Activated CD8-positive, alpha-beta memory T cell treated with anti-CD3 and anti-CD28 coated beads for 48 hours (primary cell): ENCODE measurements at regions not wholly inside any gene's neighbourhood (a gene's known extent, or its start where the extent isn't known, plus 50 kb on each side); places are given as distances from the start of the nearest gene placed in this dataset.
"Not testable (repeated sequence)": the region's sequence is repeated elsewhere in the genome, so short reads cannot be mapped to it uniquely, and the experiment has no call there.

ENCODE experiments used
- DNase-seq, 3 experiments: peaks; one replicate each; pipeline ENCODE4 v3.0.0-alpha.2; 2020; ENCODE audit warnings: low read depth in 2 of 3, low spot score in 2 of 3

DNA sequence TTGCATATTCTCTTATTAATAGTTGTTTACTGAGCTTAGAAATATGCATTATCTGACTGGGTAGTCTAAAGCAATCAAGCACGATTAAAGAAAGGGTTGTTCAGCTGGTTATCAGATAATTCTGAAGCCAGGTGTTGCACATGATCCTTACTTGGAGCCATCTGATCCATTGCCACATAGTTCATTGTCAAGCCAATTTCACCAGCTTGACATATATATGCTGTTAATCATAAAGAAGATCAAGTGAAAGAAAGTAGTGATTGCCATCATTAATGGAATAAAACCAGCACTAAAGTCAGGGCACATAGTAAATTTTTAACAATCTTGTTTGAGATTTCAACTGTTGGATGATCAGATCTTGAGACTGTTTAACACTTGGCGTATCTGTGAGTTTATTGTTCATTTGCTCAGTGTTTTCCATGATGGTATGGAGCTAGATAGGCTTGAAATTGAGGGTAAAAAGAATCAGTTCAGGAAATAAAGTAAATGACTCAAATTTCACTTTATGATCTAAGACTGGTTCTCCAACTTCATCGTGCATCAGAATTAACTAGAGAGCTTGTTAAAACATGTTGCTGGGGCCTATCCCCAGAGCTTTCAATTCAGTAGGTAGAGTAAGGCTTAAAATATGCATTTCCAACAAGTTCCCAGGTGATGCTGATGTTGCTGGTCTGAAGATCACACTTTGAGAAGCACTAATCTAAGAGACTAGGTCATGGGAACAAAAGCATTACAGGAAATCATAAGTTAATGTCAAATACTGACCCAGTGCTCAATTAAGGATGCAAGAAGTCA is 539.6 kb downstream of the SATB2 start:
- no peak for DNase-seq

GRCh38 chr2:198917275-198917674 is 540.5 kb downstream of the SATB2 start:
- no peak for DNase-seq

DNA sequence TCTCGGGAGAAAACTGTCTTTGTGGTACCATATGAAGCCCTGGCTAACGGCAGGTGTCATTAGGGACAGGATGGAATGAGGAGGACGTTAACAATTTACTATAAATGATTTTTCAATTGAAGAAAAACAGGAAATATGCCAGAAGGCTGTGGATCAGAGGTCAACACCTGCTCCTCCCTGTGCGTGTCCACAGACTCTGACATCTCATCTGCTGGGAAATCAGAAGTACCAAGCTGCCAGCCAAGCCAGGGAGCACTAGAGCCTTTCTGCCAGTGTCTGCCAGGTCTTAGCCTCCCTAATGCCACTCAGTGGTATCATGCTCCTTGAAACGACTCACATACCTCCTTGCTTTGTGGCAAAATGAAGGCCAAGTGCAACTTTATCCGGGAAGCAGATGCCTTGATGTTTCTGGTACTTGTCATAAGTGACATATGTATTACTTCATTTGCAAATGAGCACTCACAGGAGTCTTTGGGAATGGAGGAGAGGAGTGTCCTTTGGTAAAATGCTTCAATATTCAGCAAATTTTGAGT is 541.1 kb downstream of the SATB2 start:
- DNase-seq = no peak

DNA sequence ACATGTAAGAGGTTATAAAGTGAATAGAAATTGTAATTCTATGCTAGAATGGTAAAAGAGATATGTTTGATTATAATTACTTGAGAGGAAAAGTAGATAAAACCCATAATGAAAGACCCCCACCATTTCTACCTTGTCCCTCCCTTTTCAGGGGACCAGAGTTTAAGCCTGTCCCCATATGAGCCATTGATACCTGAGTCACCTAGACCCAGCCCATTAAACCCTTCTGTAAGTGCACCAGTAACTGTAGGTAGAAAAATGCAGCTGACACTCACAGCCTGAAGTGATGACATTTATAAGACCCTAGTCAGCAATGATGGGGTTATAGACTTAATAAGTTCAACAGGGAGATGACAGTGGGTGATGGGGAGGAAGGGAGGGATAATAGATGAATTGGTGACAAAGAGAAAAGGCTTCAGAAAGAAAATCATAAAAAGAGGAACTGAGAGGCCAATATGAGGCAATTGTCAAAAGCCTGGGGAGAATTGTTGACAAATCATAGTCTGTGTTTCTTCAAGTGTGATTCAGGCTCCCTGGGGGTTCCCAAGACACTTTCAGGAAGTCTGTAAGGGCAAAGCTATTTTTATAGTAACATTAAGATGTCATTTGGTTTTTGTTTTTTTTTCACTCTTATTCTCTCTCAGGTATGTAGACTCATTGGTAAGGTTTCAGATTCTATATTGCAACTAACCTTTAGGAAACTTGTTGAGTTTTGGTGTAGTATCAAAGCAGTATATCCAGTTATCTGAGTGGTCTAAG is 544.2 kb downstream of the SATB2 start:
- no peak for DNase-seq

- no peak for DNase-seq
Observed at GRCh38 chr2:198909525-198910267, 548.0 kb downstream of the SATB2 start.

DNA sequence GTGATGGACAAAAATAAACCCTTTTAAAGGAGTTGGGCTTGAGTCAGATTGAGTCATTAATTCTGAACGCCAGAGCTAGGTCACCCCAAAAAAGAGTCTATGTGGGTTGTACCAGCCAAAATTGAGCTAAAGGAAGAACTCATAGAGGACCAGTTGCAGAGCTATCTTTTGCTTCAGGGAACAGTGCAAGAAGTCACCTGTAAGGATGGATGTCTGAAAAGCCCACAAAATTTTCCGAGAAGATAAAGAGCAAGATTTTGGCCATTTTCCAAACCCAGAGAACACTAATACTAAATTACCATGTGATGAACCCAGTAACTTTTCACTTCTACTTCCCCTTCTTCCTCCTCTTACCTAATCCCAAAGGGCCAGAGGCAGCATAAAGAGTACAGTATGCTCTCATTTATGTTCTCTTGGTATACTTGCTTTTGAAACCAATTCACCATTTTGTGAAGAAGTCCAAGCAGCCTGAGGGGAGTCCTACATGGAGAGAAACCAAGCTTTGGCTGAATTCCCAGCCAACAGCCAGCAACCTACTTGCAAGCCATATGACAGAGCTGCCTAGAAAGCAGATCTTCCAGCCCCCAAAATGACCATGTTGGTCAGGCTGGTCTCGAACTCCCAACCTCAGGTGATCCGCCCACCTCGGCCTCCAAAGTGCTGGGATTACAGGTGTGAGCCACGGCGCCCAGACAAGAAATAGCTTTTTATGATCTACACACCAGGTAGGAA is 551.7 kb downstream of the SATB2 start:
- DNase-seq = no peak

DNA sequence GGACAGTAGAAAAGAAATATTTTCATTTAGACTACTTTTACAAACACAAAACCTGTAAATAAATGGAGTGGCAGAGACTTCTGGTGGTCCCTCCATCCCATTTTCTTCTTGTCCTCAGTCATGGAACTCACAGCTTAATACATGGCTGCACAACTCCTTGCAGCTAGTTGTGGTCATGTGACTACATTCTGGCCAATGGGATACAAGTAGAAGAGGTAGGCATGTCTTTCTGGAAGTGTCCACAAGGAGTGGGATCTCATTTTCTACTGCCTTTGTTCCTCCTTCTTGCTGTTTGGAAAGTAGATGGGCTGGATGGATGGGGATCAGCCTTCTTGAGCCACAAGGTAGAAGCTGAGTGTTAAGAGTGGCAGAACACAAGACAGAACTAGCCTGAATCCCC is 555.8 kb downstream of the SATB2 start:
- DNase-seq = no peak

GRCh38 chr2:198900141-198900540 is 557.6 kb downstream of the SATB2 start:
- DNase-seq = no peak

DNA sequence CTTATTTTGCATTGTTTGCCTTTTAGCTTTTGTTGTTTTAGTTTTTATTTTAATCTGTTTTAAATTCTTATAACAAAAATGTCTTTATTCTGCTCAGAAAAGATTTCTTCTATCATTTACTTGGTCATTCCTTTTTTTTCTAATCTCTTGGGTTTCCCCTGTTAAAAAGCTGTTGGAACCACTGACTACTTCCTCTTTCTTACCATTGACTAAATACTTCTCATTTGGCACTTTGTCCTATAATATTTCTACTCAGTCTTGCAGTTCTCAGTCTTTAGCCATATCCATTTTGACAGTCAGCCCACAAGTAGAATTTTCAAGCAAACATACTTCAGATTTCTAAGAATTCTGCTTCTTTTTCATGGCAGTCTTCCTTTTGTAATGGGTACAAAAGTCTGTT is 567.2 kb downstream of the SATB2 start:
- no peak for DNase-seq

DNA sequence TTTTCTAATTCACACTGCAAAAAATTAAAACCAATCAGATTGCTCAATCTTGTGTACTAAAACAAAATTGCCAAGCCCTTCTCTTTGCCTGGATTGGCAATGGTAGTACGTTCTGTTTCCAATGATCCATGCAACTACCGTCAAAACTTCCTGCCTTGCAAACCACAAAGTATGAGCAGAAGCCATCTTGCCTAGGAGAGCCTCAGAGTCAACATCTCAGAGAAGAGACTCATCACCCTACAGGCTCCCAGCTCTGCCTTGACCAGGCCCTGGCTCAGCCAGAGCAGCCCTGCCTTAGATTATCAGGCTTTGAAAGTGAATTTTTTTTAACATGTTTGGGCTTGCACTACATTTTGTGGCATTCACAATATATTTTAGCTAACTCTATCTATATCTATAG is 574.1 kb downstream of the SATB2 start:
- no peak for DNase-seq

- DNase-seq = no peak
Observed at GRCh38 chr2:198880986-198881385, 576.8 kb downstream of the SATB2 start.

DNA sequence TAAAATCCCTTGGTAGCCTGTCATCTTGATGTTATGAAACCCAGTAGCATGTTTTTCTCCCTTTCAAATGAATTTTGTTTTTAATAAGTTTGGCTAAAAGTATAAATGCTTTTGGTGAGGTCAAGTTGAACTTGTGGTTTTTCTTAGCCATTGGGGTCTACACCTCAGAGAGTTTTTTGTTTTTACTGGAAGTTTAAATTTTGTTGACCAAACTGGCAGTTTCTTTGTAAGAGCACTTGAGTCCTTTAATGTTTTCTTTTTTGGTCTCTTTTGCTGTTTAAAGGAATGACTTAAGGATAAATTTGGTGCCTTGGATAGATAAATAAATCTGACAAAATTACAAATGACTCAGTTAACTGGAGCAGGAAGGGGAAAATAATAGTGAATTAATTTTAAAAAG is 577.3 kb downstream of the SATB2 start:
- DNase-seq = no peak

- DNase-seq = no peak
Observed at GRCh38 chr2:198874472-198874858, 583.3 kb downstream of the SATB2 start.

GRCh38 chr2:198873503-198874471 is 584.0 kb downstream of the SATB2 start:
- DNase-seq = no peak

GRCh38 chr2:198863655-198864054 is 594.1 kb downstream of the SATB2 start:
- no peak for DNase-seq

DNA sequence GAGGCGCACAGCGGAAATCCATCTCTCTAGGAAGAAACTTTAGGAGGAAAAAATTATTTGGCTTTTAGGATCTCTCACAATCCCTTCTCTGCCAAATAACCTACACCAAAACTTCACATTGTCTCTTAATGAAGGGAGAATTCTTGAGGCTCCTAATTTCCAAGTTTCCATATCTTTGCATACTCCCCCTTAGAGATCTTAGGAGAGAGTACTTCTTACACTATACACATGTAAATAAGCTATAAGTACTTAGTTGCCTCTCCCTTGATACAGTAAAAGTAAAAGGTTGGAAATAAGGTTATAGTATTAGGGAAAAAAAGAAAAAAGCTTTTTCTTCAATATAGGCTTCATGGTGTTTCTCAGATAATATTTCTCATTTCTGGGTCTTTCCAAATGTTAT is 596.7 kb downstream of the SATB2 start:
- no peak for DNase-seq

GRCh38 chr2:198857246-198857645 is 600.5 kb downstream of the SATB2 start:
- DNase-seq = no peak

DNA sequence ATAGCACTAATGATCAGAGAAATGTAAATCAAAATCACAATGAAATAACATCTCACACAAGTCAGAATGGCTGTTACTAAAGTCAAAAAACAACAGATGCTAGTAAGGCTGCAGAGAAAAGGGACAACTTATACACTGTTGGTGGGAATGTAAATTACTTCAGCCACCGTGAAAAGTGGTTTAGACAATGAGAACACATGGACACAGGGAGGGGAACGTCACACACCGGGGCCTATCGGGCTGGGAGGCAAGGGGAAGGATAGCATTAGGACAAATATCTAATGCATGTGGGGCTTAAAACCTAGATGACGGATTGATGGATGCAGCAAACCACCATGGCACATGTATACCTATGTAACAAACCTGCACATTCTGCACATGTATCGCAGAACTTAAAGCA is 602.0 kb downstream of the SATB2 start:
- DNase-seq = not testable (repeated sequence)

GRCh38 chr2:198852248-198852647 is 605.5 kb downstream of the SATB2 start:
- DNase-seq = no peak

DNA sequence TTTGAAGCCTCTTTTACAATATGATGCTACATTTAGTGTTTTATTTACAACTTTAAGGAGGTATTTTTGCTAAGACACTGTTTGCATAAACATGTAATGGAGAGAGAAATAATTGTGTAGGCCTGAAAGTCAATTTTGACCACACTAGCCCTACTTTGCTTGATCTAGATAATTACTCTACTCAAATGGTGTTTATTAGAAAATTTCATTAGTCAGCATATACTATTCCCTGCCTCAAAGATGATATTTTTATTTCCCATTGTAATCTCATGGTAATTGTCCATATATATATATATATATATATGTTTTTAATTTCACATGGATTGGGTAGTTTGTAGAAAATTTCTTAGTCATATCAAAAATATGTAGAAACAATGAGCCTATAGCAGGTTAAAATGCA is 632.2 kb downstream of the SATB2 start:
- DNase-seq = no peak
